HepG2 (cell line): ENCODE measurements at regions not wholly inside any gene's neighbourhood (a gene's known extent, or its start where the extent isn't known, plus 50 kb on each side); places are given as distances from the start of the nearest gene placed in this dataset.

ENCODE experiments used
- KDM6A ChIP-seq: IDR thresholded peaks from 2 replicates; pipeline ENCODE4 v1.6.1; 2016; ENCODE audit warnings: low read depth
- MEF2D ChIP-seq: sonication (generic); formaldehyde crosslinking; IDR thresholded peaks from 2 replicates; pipeline ENCODE4 v1.5.1; 2020; ENCODE audit warnings: mild to moderate bottlenecking, missing genetic modification reagents
- NCOR1 ChIP-seq: fragments of 200-600 bp; sonication (generic); IDR thresholded peaks from 2 replicates; pipeline ENCODE4 v1.7.0; 2017; ENCODE audit warnings: antibody characterized with exemption, low read length, borderline replicate concordance
- NR3C1 ChIP-seq: sonication (generic); formaldehyde crosslinking; IDR thresholded peaks from 2 replicates; pipeline ENCODE4 v1.4.0; 2020; ENCODE audit warnings: missing genetic modification reagents
- PHF21A ChIP-seq: sonication (generic); formaldehyde crosslinking; IDR thresholded peaks from 2 replicates; pipeline ENCODE4 v1.5.0; 2020; ENCODE audit warnings: mild to moderate bottlenecking, missing genetic modification reagents
- SIN3B ChIP-seq: fragments of 150-350 bp; IDR thresholded peaks from 2 replicates; pipeline ENCODE4 v1.6.1; 2014; ENCODE audit warnings: low read length
- ZMYM2 ChIP-seq: sonication (generic); formaldehyde crosslinking; IDR thresholded peaks from 2 replicates; pipeline ENCODE4 v1.8.0; 2022; ENCODE audit warnings: mild to moderate bottlenecking, missing genetic modification reagents
- ZNF354B ChIP-seq: sonication (generic); formaldehyde crosslinking; IDR thresholded peaks from 2 replicates; pipeline ENCODE4 v1.8.0; 2022; ENCODE audit warnings: mild to moderate bottlenecking, missing genetic modification reagents
- ZNF367 ChIP-seq: sonication (generic); formaldehyde crosslinking; IDR thresholded peaks from 2 replicates; pipeline ENCODE4 v1.4.0; 2020; ENCODE audit warnings: missing genetic modification reagents, borderline replicate concordance
- ZNF446 ChIP-seq: sonication (generic); formaldehyde crosslinking; IDR thresholded peaks from 2 replicates; pipeline ENCODE4 v1.5.0; 2020; ENCODE audit warnings: mild to moderate bottlenecking, missing genetic modification reagents
- ZNF607 ChIP-seq: sonication (generic); formaldehyde crosslinking; IDR thresholded peaks from 2 replicates; pipeline ENCODE4 v1.5.1; 2020; ENCODE audit warnings: missing genetic modification reagents, mild to moderate bottlenecking, borderline replicate concordance
- ZNF619 ChIP-seq: sonication (generic); formaldehyde crosslinking; IDR thresholded peaks from 2 replicates; pipeline ENCODE4 v1.4.0; 2020; ENCODE audit warnings: mild to moderate bottlenecking, missing genetic modification reagents
- ZNF644 ChIP-seq: IDR thresholded peaks from 2 replicates; pipeline ENCODE4 v1.6.1; 2016; ENCODE audit warnings: low read depth
- ZNF670 ChIP-seq: sonication (generic); formaldehyde crosslinking; IDR thresholded peaks from 2 replicates; pipeline ENCODE4 v1.8.0; 2022; ENCODE audit warnings: mild to moderate bottlenecking, missing genetic modification reagents, borderline replicate concordance
- TF ChIP-seq, protein P1 (sequence below): sonication (generic); formaldehyde crosslinking; IDR thresholded peaks from 2 replicates; pipeline ENCODE4 v1.8.0; 2022; ENCODE audit warnings: missing genetic modification reagents, mild to moderate bottlenecking, borderline replicate concordance
- TF ChIP-seq, protein P2 (sequence below), 2 experiments: sonication (generic) in 1 of 2; formaldehyde crosslinking in 1 of 2; IDR thresholded peaks; 2 replicates each; pipeline versions ENCODE4 v1.4.0 to v1.6.1; 2016 to 2020; ENCODE audit warnings: borderline replicate concordance in 1 of 2, low read depth in 1 of 2, mild to moderate bottlenecking in 1 of 2, missing genetic modification reagents in 1 of 2
- TF ChIP-seq, protein P3 (sequence below): sonication (generic); formaldehyde crosslinking; IDR thresholded peaks from 2 replicates; pipeline ENCODE4 v1.8.0; 2022; ENCODE audit warnings: mild to moderate bottlenecking, missing genetic modification reagents, moderate library complexity
- TF ChIP-seq, protein P4 (sequence below): sonication (generic); formaldehyde crosslinking; IDR thresholded peaks from 2 replicates; pipeline ENCODE4 v1.4.0; 2020; ENCODE audit warnings: missing genetic modification reagents, borderline replicate concordance
- TF ChIP-seq, protein P5 (sequence below): sonication (generic); formaldehyde crosslinking; IDR thresholded peaks from 2 replicates; pipeline ENCODE4 v1.8.0; 2022; ENCODE audit warnings: mild to moderate bottlenecking, missing genetic modification reagents, borderline replicate concordance

- TF ChIP-seq, protein P1, sequence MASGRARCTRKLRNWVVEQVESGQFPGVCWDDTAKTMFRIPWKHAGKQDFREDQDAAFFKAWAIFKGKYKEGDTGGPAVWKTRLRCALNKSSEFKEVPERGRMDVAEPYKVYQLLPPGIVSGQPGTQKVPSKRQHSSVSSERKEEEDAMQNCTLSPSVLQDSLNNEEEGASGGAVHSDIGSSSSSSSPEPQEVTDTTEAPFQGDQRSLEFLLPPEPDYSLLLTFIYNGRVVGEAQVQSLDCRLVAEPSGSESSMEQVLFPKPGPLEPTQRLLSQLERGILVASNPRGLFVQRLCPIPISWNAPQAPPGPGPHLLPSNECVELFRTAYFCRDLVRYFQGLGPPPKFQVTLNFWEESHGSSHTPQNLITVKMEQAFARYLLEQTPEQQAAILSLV (CRISPR knock-in tag), result no peak
- TF ChIP-seq NR3C1 (CRISPR knock-in tag) (no peak), ZNF354B (CRISPR knock-in tag) (no peak), SIN3B (no peak), ZNF607 (CRISPR knock-in tag) (no peak), PHF21A (CRISPR knock-in tag) (no peak), ZNF644 (CRISPR knock-in tag) (peak; percentile 76), ZNF619 (no peak), NCOR1 (no peak), ZNF446 (CRISPR knock-in tag) (no peak), ZNF670 (CRISPR knock-in tag) (no peak), ZMYM2 (CRISPR knock-in tag) (0 out of 2 replicates have a peak, but pooled peaks have one; percentile 50), ZNF367 (CRISPR knock-in tag) (no peak), MEF2D (no peak), KDM6A (CRISPR knock-in tag) (no peak)
- TF ChIP-seq, protein P2, sequence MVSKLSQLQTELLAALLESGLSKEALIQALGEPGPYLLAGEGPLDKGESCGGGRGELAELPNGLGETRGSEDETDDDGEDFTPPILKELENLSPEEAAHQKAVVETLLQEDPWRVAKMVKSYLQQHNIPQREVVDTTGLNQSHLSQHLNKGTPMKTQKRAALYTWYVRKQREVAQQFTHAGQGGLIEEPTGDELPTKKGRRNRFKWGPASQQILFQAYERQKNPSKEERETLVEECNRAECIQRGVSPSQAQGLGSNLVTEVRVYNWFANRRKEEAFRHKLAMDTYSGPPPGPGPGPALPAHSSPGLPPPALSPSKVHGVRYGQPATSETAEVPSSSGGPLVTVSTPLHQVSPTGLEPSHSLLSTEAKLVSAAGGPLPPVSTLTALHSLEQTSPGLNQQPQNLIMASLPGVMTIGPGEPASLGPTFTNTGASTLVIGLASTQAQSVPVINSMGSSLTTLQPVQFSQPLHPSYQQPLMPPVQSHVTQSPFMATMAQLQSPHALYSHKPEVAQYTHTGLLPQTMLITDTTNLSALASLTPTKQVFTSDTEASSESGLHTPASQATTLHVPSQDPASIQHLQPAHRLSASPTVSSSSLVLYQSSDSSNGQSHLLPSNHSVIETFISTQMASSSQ (IDR thresholded peaks at IDR 0.05; ENCODE audit: low read depth), result peak; percentile 82
- TF ChIP-seq, protein P2 (CRISPR knock-in tag; IDR thresholded peaks at IDR 0.05; ENCODE audit: borderline replicate concordance), result peak; percentile 77; the same call in 1 of the 2 replicates
- TF ChIP-seq, protein P3, sequence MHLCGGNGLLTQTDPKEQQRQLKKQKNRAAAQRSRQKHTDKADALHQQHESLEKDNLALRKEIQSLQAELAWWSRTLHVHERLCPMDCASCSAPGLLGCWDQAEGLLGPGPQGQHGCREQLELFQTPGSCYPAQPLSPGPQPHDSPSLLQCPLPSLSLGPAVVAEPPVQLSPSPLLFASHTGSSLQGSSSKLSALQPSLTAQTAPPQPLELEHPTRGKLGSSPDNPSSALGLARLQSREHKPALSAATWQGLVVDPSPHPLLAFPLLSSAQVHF (CRISPR knock-in tag), result no peak
- TF ChIP-seq, protein P4, sequence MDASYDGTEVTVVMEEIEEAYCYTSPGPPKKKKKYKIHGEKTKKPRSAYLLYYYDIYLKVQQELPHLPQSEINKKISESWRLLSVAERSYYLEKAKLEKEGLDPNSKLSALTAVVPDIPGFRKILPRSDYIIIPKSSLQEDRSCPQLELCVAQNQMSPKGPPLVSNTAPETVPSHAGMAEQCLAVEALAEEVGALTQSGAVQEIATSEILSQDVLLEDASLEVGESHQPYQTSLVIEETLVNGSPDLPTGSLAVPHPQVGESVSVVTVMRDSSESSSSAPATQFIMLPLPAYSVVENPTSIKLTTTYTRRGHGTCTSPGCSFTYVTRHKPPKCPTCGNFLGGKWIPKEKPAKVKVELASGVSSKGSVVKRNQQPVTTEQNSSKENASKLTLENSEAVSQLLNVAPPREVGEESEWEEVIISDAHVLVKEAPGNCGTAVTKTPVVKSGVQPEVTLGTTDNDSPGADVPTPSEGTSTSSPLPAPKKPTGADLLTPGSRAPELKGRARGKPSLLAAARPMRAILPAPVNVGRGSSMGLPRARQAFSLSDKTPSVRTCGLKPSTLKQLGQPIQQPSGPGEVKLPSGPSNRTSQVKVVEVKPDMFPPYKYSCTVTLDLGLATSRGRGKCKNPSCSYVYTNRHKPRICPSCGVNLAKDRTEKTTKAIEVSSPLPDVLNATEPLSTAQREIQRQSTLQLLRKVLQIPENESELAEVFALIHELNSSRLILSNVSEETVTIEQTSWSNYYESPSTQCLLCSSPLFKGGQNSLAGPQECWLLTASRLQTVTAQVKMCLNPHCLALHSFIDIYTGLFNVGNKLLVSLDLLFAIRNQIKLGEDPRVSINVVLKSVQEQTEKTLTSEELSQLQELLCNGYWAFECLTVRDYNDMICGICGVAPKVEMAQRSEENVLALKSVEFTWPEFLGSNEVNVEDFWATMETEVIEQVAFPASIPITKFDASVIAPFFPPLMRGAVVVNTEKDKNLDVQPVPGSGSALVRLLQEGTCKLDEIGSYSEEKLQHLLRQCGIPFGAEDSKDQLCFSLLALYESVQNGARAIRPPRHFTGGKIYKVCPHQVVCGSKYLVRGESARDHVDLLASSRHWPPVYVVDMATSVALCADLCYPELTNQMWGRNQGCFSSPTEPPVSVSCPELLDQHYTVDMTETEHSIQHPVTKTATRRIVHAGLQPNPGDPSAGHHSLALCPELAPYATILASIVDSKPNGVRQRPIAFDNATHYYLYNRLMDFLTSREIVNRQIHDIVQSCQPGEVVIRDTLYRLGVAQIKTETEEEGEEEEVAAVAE (CRISPR knock-in tag), result no peak
- TF ChIP-seq, protein P5, sequence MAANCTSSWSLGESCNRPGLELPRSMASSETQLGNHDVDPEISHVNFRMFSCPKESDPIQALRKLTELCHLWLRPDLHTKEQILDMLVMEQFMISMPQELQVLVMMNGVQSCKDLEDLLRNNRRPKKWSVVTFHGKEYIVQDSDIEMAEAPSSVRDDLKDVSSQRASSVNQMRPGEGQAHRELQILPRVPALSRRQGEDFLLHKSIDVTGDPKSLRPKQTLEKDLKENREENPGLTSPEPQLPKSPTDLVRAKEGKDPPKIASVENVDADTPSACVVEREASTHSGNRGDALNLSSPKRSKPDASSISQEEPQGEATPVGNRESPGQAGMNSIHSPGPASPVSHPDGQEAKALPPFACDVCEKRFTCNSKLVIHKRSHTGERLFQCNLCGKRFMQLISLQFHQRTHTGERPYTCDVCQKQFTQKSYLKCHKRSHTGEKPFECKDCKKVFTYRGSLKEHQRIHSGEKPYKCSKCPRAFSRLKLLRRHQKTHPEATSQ (CRISPR knock-in tag), result no peak
Observed at GRCh38 chr6:113636357-113636824, 220.8 kb upstream of the MARCKS start (continued).
